Forelimb muscle (tissue), 1 donor: ENCODE measurements at regions not wholly inside any gene's neighbourhood (a gene's known extent, or its start where the extent isn't known, plus 50 kb on each side); places are given as distances from the start of the nearest gene placed in this dataset.
"Not testable (repeated sequence)": the region's sequence is repeated elsewhere in the genome, so short reads cannot be mapped to it uniquely, and the experiment has no call there.

Experiments used
- DNase-seq: peaks from one replicate; pipeline ENCODE4 v3.0.0-alpha.2; 2013; ENCODE audit warnings: low read depth

DNA sequence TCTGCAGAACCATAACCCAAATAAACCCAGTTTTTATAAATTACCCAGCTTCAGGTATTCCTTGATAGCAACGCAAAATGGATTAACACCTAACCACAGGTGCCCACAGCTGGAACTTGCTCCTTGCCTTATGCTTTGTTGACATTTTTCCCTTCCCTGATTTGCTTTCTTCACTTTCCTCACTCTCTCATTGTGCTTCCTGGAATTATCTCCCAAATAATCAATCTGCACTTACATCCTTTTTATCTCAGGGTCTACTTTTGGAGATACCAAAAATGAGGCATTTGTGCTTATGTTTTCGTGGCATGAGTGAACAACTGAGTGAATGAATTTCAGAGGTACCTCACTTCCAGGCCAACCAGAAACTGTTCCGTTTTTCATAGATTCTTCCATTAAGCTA lies 374.3 kb downstream of the DOK5 start:
- DNase-seq = no peak

GRCh38 chr20:54848984-54849538 lies 373.7 kb downstream of the DOK5 start:
- DNase-seq = no peak

GRCh38 chr20:54848262-54848661 lies 372.9 kb downstream of the DOK5 start:
- no peak for DNase-seq

DNA sequence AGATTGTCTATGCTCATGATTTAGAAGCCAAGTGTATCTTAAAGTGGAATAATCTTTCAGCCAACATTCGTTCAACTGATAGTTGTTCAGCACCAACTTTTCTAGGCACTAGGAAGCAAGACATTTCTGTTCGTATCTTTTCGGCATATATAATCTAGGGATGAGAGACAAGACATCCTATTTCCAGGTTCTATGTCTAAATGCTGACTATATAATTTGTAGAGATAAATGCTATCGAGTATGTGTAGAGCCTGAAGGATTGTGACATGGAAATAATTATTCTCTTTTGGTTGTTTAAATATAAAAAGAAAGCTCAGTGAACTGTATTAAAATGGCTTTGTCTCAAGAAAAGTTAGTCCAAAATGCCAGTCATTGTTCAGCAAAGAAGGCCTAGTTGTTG lies 371.6 kb downstream of the DOK5 start:
- no peak for DNase-seq

DNA sequence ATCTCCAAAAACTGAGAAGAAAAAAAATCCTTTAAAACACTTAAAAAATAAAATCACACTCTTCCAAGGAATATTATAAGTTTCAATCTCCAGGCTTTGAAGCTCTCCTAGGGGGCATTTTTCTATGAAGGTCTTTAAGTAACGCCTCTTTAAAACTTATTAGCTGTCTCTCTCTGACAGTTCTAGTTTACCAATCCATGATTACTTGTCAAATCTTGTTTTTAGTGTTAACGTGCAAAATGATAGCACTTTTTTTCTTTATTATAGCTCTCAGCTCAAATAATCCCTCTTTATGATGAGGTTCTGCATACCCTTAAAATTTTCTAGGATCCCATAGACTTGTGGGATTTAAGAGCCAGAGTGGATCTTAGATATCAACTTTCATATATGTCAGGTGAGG lies 369.0 kb downstream of the DOK5 start:
- no peak for DNase-seq

- DNase-seq = no peak
These were observed 368.5 kb downstream of the DOK5 start for GRCh38 chr20:54843865-54844264.

DNA sequence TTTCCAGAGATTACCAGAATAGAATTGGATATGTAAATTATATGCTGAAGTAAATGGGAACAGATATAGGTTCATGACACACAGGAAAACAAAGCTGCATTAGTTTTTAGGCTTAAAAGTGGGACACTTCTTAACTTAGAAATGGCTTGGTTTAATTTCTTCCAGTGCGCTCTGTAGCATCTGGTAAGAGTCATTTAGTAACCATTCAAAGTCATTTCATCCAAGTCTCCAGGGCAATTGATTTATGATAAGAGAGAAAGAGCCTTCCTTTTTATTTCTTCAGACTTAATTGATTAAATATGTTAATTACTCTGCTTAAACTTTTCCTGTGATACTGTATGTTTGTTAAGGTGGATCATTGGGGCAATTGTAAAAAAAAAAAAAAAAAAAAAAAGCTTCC lies 368.0 kb downstream of the DOK5 start:
- no peak for DNase-seq

DNA sequence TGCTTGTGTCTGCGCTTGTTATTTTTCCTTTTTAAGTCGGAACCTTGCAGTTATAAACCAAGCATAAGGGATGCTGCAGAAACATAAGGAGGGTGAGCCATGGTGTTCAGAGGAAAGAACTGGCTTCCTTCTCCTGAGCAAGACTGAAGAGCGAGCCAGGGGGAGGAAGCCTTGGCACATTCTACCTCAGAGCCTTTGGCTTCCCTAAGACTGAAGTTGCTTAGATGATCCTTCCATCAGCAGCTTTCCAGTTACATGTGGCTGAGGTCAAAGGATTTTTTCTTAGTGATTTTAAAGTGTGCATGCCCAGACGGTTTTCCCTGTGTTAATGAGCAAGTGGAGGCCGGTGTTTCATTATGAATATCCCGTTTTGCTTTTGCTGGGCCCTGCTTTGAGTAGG lies 363.8 kb downstream of the DOK5 start:
- DNase-seq = no peak

DNA sequence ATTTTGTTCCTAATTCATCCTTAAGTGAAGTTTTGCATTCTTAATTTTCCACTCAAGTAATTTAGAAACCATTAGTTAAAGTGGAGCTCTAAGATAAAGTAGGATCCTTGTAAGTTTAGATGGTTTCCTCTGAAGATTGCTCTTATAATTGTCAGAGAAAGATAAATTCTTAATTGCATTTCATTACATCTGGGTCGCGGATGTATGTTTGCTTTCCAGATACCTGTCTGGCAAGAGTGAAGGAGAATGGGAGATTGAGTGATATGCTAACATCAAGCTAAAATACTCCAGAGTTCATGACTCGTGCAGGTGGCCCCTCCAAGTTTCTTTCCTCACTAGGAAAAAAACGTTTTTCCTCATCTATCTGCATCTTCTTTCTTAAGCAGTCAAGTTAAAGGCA lies 361.8 kb downstream of the DOK5 start:
- DNase-seq = no peak

- DNase-seq = no peak
These were observed 347.0 kb downstream of the DOK5 start for GRCh38 chr20:54822386-54822785.

DNA sequence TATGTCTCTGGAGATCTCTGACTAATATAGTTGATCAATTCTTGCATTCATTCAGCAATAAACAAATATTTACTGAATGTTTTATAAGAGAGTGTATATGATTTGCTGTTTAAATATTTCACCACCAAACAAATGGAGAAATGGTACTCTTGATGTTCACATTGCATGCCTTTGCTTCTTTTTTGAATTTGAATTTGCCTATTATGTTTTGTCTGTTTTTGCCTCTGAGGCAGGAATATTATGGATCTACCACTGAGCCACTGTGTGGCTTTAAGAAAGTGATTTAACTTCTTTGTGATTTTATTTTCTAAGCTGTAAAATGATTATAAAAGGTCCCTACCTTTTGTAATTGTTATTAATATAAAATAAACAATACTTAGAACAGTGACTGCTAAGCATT lies 345.0 kb downstream of the DOK5 start:
- no peak for DNase-seq

DNA sequence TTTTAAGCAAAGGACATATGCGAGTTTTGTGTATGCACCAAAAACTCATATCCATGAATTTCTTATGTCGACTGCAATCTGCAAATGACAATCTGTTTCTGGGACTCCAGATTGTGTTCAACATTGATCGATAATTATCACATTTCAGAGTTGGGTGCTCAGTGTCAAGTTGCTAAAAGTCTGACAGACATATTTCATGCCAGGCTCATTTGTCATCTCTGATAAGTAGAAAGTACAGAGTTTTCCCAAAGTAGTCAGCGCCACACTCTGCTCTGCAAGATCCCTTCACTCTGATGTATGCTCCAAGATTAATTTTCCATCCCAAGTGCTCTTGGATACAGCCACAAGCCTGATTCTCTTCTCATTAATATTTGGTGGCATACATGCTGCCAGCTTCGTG lies 331.1 kb downstream of the DOK5 start:
- DNase-seq = no peak

DNA sequence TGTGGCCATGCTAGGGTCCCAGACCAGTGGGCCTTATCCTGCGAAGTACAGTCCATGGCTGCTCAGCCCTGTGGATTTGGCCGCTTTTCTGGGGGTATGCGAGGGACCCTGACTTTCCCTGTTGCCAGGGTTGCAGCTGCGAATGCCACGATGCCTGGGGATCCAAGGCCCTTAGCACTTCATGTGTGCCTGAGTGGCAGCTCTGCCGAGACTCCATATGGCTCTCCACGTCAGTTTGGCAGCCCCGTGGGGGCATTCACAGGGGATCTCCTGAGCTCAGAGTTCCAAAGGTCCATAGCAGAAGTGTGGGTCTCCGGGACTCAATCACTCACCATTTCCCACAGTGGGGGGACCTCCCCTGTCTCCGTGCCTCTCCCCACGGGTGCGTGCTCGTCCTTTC lies 319.5 kb downstream of the DOK5 start:
- DNase-seq = no peak

DNA sequence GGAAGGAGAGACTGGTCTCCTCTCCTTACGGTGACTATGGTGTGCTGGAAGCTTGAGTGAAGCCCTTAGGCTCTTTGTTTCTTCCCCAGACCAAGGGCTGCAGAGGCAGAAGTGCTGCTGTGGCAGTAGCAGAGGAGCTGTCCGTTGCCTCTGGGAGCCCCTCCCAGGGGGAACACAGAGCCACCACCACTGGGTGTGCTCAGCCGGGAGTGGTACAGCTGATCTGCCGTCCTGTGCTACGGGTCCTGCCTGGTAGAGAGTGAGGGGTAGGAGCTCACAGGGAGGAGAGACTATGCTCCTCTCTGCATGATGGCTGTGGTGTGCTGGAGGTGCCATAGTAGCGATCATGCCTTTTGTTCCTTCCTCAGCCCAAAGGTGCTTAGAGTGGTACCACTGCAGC lies 318.7 kb downstream of the DOK5 start:
- no peak for DNase-seq

DNA sequence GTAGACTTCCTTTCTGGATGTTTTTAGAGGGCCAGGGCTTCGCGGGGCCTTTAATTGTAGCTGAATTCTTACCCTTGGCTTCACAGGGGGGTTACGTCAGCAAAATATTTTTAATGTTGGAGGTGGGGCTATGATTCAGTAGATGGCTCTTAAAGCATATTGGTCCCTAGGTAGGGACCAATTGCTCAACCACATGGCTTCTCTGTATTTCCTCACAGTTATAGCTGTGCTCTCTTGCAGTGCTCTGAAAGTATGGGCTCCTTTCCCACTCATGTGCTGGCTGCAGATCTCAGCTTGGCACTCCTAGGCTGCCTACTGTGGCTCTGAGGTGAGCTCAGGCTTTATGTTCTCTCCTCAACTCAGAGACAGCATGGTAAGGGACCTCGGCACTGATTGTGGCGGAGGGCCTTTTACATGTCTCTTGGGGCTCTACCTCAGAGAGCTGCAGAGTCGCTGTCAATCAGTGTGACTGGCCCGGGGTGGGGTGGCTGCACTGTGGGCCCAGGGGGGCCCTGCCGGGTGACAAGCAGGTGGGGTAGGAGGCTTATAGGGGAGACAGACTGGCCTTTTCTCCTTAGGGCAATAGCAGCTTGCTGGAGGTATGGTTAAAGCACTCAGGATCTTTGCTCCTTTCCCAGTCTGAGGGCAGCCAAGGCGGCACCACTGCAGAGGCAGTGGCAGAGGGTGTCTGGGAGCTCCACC lies 318.0 kb downstream of the DOK5 start:
- DNase-seq = no peak

- DNase-seq = no peak
These were observed 317.3 kb downstream of the DOK5 start for GRCh38 chr20:54792688-54793087.

DNA sequence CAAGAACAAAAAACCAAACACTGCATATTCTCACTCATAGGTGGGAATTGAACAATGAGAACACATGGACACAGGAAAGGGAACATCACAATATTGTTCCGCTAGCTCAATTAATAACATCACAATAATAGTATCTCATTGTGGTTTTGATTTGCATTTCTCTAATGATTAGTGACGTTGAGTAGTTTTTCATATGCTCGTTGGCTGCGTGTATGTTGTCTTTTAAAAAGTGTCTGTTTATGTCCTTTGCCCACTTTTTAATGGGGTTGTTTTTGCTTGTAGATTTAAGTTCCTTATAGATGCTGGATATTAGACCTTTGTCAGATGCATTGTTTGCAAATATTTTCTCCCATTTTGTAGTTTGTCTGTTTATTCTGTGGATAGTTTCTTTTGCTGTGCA lies 312.9 kb downstream of the DOK5 start:
- DNase-seq = not testable (repeated sequence)

DNA sequence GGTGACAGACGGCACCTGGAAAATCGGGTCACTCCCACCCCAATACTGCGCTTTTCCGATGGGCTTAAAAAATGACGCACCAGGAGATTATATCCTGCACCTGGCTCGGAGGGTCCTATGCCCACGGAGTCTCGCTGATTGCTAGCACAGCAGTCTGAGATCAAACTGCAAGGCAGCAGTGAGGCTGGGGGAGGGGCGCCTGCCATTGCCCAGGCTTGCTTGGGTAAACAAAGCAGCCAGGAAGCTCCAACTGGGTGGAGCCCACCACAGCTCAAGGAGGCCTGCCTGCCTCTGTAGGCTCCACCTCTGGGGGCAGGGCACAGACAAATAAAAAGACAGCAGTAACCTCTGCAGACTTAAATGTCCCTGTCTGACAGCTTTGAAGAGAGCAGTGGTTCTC lies 307.4 kb downstream of the DOK5 start:
- DNase-seq = not testable (repeated sequence)

DNA sequence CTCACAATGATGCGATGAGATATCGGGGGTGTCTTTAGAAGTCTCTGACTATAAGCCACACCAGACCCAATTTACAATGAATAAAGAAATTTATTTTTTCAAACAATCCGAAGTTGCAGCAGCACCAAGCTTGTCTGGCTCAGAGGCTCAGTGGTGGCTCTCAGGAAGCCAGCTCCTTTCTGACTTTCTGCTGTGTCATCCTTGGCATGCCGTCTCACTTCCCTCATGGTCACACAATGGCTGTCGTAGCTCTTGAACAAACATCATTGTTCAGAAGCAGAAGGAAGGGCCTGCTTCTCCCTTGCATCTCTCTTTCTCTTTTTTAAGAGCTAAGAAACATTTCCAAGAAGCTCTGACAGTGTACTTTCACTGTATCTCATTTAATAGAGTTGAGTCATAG lies 299.0 kb downstream of the DOK5 start:
- DNase-seq = no peak

DNA sequence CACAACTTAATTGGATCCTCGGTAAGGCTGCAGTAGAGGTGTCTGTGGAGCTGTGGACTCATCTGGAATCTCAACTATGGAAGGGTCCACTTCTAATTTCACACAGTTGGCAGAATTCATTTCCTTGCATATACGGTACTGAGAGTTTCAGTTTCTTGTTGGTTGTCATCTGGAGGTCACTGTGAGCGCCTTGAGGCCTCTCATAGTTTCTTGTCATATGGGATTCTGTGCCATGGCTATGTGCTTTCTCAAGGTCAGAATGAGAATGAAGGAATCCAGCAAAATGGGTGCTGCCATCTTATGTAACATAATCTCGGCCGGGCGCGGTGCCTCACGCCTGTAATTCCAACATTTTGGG lies 298.2 kb downstream of the DOK5 start:
- DNase-seq = no peak

- DNase-seq = no peak
These were observed 297.7 kb downstream of the DOK5 start for GRCh38 chr20:54772893-54773642.

DNA sequence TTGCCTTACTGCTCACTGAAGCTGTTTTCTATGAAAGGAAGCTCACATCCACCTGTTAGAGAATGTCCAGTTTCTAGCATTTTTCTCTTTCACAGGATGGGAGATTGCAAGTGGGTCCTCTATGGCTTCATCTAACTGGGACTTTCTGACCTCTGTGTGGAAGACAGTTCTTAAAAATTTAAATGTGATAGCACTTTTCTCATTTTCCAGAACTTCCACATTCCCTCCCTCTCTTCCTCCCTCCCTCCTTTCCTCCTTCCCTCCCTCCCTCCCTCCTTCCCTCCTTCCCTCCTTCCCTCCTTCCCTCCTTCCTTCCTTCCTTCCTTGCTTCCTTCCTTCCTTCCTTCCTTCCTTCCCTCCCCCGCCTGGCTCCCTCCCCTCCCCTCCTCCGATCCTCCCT lies 291.1 kb downstream of the DOK5 start:
- DNase-seq = no peak

GRCh38 chr20:54763366-54763765 lies 288.0 kb downstream of the DOK5 start:
- no peak for DNase-seq
